ENCODE measurements at regions not wholly inside any gene's neighbourhood (a gene's known extent, or its start where the extent isn't known, plus 50 kb on each side); places are given as distances from the start of the nearest gene placed in this dataset.

DNA sequence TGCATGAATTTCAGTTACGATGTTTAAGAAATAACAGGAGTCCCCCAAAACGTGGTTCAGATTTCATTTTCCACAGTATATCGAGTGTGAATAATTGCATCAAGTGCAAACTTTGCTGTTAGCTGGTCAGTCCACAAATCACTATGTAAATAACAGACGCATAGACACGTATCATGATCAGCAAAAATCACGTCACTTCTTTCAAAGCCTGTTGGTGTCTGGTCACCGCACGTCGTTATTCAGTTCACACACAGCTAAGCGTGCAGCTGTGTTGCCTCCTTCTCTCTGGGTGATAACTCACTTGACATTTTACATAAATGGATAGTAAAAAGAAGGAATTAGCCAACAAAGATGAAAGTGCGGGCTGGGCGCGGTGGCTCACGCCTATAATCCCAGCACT is 126.8 kb upstream of the MED13L start:
- no peak for DNase-seq (ENCODE audit: low spot score)
- TF ChIP-seq, protein P1, sequence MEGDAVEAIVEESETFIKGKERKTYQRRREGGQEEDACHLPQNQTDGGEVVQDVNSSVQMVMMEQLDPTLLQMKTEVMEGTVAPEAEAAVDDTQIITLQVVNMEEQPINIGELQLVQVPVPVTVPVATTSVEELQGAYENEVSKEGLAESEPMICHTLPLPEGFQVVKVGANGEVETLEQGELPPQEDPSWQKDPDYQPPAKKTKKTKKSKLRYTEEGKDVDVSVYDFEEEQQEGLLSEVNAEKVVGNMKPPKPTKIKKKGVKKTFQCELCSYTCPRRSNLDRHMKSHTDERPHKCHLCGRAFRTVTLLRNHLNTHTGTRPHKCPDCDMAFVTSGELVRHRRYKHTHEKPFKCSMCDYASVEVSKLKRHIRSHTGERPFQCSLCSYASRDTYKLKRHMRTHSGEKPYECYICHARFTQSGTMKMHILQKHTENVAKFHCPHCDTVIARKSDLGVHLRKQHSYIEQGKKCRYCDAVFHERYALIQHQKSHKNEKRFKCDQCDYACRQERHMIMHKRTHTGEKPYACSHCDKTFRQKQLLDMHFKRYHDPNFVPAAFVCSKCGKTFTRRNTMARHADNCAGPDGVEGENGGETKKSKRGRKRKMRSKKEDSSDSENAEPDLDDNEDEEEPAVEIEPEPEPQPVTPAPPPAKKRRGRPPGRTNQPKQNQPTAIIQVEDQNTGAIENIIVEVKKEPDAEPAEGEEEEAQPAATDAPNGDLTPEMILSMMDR (IDR thresholded peaks at IDR 0.05; ENCODE audit: extremely low read depth, missing control alignments) = no peak

DNA sequence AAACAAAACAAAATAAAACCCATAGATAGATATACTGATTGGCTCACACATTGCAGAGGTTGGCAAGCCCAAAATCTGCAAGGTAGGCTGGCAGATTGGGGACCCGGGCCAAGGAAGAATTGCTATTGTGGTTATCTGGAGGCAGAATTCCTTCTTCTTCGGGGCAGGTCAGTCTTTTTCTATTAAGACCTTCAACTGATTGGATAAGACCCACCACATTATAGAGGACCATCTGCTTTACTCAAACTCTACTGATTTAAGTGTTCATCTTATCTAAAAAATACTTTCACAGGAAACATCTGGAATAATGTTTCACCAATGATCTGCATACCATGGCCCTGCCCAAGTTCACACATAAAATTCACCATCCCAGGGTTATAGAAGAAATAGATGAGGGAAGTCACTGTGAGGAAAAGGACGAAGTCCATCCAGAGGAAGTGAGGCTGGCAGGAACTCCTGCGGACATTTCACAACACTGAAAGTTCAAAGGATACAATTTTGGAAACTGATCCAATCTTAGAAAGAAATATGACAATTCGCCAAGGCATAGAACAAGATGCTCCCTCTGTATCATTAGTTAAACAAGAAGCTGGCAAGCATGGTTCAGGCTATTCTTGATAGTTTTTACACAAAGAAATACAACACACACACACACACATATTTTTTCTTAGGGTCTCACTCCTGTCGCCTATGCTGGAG is 127.6 kb upstream of the MED13L start:
- TF ChIP-seq, protein P1 (IDR thresholded peaks at IDR 0.05; ENCODE audit: extremely low read depth, missing control alignments) = no peak
- DNase-seq (ENCODE audit: low spot score) = no peak

DNA sequence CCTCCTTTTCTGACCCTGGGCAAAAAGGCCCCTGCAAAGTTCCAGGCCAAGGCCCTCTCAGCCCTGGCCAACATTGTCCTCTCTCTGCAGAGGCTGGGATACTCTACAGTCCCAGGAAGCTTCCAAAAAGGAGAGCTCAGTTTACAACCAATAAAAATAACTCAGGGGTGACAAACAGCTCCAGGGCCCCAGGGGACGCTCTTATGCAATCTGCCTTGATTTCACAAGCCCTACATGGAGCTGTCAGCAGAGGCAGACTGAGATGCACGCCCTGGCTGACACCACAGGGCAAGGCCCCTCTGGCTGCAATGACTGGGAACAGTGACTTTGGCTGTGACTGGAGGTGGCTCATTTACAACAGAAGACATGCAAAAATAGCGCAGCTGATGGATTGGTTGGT is 129.0 kb upstream of the MED13L start:
- DNase-seq (ENCODE audit: low spot score) = no peak

DNA sequence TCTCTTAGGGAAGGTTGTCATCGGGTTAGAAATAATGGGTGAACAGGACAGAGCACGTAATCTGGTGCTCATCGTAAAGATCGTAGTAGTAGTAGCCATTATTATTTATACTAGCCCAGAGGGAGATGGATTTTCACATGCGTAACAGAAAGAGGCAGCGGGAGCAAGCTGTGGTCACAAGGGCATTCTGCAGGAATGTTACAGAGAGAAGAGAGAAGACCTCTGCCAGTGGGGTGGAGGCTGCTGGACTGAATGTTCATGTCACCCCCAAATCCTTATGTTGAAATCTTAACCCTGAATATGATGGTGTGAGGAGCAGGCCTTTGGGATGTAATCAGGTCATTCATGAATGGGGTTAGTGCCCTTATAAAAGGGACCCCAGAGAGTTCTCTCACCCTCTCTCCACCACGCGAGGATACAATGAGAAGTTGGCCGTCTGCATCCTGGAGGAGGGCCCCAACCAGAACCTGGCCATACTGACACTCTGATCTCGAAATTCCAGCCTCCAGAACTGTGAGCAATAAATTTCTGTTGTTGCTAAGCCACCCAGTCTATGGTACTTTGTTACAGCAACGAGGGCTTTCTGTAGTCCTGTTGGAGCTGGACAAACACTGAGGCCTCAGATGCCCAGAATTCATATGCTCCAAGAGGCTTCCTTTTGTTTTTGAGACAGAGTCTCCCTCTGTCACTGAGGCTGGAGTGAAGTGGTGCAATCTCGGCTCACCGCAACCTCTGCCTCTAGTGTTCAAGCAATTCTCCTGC is 131.2 kb upstream of the MED13L start:
- TF ChIP-seq, protein P1 (IDR thresholded peaks at IDR 0.05; ENCODE audit: extremely low read depth, missing control alignments) = no peak
- DNase-seq (ENCODE audit: low spot score) = no peak

More for the DNA sequence above, 129.0 kb upstream of the MED13L start:
- TF ChIP-seq, protein P1 (IDR thresholded peaks at IDR 0.05; ENCODE audit: extremely low read depth, missing control alignments) = no peak

DNA sequence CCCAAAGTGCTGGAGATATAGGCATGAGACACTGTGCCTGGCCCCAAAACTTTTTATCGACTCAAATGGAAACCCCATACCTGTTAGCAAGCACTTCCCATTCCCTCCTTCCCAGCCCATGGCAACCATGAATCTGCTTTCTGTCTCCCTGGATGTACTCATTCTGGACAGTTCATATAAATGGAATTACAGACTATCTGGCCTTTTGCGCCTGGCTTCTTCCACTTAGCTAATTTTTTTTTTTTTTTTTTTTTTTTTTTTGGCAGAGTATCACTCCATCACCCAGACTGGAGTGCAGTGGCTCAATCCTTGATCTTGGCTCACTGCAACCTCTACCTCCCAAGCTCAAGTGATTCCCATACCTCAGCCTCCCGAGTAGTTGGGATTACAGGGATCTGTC is 134.5 kb upstream of the MED13L start:
- TF ChIP-seq, protein P1 (IDR thresholded peaks at IDR 0.05; ENCODE audit: extremely low read depth, missing control alignments) = no peak
- DNase-seq (ENCODE audit: low spot score) = no peak

DNA sequence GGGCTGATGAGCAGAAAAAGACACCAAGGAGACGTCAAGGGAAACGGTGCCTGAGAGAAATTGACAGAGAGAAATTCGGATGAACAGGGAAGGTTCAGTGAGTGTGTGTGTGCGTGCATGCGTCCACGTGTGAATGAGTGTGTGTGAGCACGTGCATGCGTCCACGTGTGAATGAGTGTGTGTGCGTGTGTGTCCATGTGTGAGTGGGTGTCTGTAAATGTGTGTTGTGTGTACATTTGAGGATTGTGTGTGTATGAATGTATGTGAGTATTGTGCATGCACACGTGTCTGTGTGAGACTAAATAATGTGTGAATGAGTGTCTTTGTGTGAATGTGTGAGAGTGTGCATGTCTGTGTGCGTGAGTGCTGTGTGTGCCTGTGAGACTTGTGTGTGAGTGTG is 137.4 kb upstream of the MED13L start:
- no peak for DNase-seq (ENCODE audit: low spot score)
- TF ChIP-seq, protein P1 (IDR thresholded peaks at IDR 0.05; ENCODE audit: extremely low read depth, missing control alignments) = no peak

DNA sequence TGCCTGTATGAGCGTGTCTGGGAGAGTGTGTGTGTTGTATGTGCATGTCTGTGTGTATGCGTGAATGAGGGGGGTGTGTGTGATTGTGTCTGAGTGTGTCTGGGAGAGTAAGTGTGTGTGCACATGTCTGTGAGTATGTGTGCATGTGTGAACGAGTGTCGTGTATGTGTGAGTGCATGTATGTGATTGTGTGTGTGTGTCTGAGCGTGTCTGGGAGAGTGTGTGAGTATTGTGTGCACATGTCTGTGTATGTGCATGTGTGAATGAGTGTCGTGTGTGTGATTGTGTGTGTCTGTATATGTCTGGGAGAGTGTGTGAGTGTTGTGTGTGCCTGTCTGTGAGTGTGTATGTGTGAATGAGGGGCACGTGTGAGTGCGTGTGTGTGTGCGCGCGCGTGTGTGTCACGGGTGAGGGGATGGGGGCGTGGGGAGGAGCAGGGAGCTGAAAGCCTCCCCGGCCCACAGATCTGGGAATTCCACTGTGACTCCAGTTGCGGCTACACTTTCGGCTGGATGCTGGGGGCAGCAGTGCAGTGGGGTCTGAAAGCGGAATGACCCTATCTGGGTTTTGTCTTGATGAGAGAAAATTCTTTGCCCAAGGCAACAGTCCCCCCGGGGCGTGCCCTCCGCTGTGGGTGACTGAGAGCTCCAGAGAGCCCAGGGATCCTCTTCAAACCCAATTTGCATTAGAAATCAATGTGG is 138.1 kb upstream of the MED13L start:
- TF ChIP-seq, protein P1 (IDR thresholded peaks at IDR 0.05; ENCODE audit: extremely low read depth, missing control alignments) = no peak
- DNase-seq (ENCODE audit: low spot score) = no peak
